GM11168 (cell line): ENCODE measurements at regions not wholly inside any gene's neighbourhood (a gene's known extent, or its start where the extent isn't known, plus 50 kb on each side); places are given as distances from the start of the nearest gene placed in this dataset.
"Not testable (repeated sequence)": the region's sequence is repeated elsewhere in the genome, so short reads cannot be mapped to it uniquely, and the experiment has no call there.

Experiments used
- in situ Hi-C: fragments of 300-500 bp; cut with MboI; formaldehyde crosslinking; loops from one replicate; pipeline ENCODE4 v1.12.0; 2022; ENCODE audit warnings: low sequenced_read_pairs; ENCODE audit not compliant: unreplicated experiment

- in situ Hi-C loops = no loop called here
Observed at GRCh38 chr6:97347111-97347510, 64.1 kb upstream of the MMS22L start.

- in situ Hi-C loops = no loop called here
Observed at GRCh38 chr6:97361286-97361685, 78.3 kb upstream of the MMS22L start.

- in situ Hi-C loops = no loop called here
Observed at GRCh38 chr6:97364327-97364726, 81.3 kb upstream of the MMS22L start.

GRCh38 chr6:97382071-97382470 is 99.1 kb upstream of the MMS22L start:
- in situ Hi-C loops = not testable (repeated sequence)

GRCh38 chr6:97392735-97393134 is 109.7 kb upstream of the MMS22L start:
- in situ Hi-C loops = loop anchor here (10.0 kb wide), 2 partner anchors 198 to 308 kb away; no protein-coding TSS in a partner anchor

- in situ Hi-C loops = loop anchor here (10.0 kb wide), 2 partner anchors 199 to 309 kb away; no protein-coding TSS in a partner anchor
Observed at GRCh38 chr6:97394160-97394748, 111.2 kb upstream of the MMS22L start.

GRCh38 chr6:97396880-97397279 is 113.9 kb upstream of the MMS22L start:
- in situ Hi-C loops = loop anchor here (10.0 kb wide), 2 partner anchors 202 to 312 kb away; no protein-coding TSS in a partner anchor

- in situ Hi-C loops = loop anchor here (10.0 kb wide), 2 partner anchors 204 to 314 kb away; no protein-coding TSS in a partner anchor
Observed at GRCh38 chr6:97399208-97399607, 116.2 kb upstream of the MMS22L start.

GRCh38 chr6:97401533-97401932 is 118.5 kb upstream of the MMS22L start:
- in situ Hi-C loops = no loop called here

- in situ Hi-C loops = no loop called here
Observed at GRCh38 chr6:97405818-97406409, 122.9 kb upstream of the MMS22L start.

GRCh38 chr6:97406633-97407032 is 123.6 kb upstream of the MMS22L start:
- in situ Hi-C loops = no loop called here

- in situ Hi-C loops = no loop called here
Observed at GRCh38 chr6:97411610-97412009, 128.6 kb upstream of the MMS22L start.

GRCh38 chr6:97412511-97412910 is 129.5 kb upstream of the MMS22L start:
- in situ Hi-C loops = no loop called here

- in situ Hi-C loops = no loop called here
Observed at GRCh38 chr6:97422171-97422570, 139.2 kb upstream of the MMS22L start.

- in situ Hi-C loops = no loop called here
Observed at GRCh38 chr6:97423190-97423589, 140.2 kb upstream of the MMS22L start.

- in situ Hi-C loops = no loop called here
Observed at GRCh38 chr6:97427648-97428047, 144.6 kb upstream of the MMS22L start.

- in situ Hi-C loops = no loop called here
Observed at GRCh38 chr6:97437087-97437486, 154.1 kb upstream of the MMS22L start.

GRCh38 chr6:97438011-97438671 is 155.1 kb upstream of the MMS22L start:
- in situ Hi-C loops = no loop called here

- in situ Hi-C loops = no loop called here
Observed at GRCh38 chr6:97440590-97441176, 157.7 kb upstream of the MMS22L start.

GRCh38 chr6:97443408-97444080 is 160.5 kb upstream of the MMS22L start:
- in situ Hi-C loops = no loop called here

- in situ Hi-C loops = no loop called here
Observed at GRCh38 chr6:97445407-97445806, 162.4 kb upstream of the MMS22L start.
